ENCODE measurements at regions not wholly inside any gene's neighbourhood (a gene's known extent, or its start where the extent isn't known, plus 50 kb on each side); places are given as distances from the start of the nearest gene placed in this dataset.

- BruUV-seq (replicated peaks): no TSS peak
- Histone ChIP-seq H3K79me2 (ENCODE audit: control insufficient read depth, insufficient read depth, low read length) (no peaks in the 10 kb centered on the region), H3K9ac (ENCODE audit: insufficient read depth in 1 of 2, low read depth in 2 of 2, low read length in 2 of 2) (no peak overlapping the region), H3K36me3 (ENCODE audit: control insufficient read depth, insufficient read depth, low read length) (no peaks in the 10 kb centered on the region), H4K20me1 (replicated peaks; ENCODE audit: control insufficient read depth, insufficient read depth, low read length) (no peaks in the 10 kb centered on the region), H3K27ac (ENCODE audit: extremely low read depth, low read depth, low read length) (no peak overlapping the region), H3K4me2 (ENCODE audit: insufficient read depth, low read length) (no peak overlapping the region), H3K9me1 (ENCODE audit: control insufficient read depth, insufficient read depth, low read length) (no peaks in the 10 kb centered on the region), H2AFZ (ENCODE audit: low read depth, low read length) (no peak overlapping the region), H3K4me3 (no peak overlapping the region), H3K27me3 (ENCODE audit: control insufficient read depth in 2 of 2, insufficient read depth in 2 of 2, low read length in 2 of 2) (no peaks in the 10 kb centered on the region; a peak in 1 of 5 replicates), H3K9me3 (replicated peaks; ENCODE audit: control insufficient read depth, insufficient read depth, low read depth, low read length) (no peaks in the 10 kb centered on the region), H3K4me1 (replicated peaks in 1 of 2; ENCODE audit: control insufficient read depth in 2 of 2, insufficient read depth in 2 of 2, low read length in 2 of 2) (no peaks in the 10 kb centered on the region)
- ATAC-seq (no peak), DNase-seq (ENCODE audit: extremely low read depth in 1 of 4, low spot score in 3 of 4) (no peak), FAIRE-seq (no peak)
- CTCF ChIA-PET (ENCODE audit: low intra/inter-chr PET ratio): no interaction called here
- 2% methylated on average over 3 of the region's 3 CpGs for WGBS (ENCODE audit: insufficient coverage, low coverage, missing lambda C conversion rate)
- POLR2A ChIA-PET: no interaction called here
- intact Hi-C loops (cut with micrococcal nuclease) (no loop called here), in situ Hi-C loops (cut with MboI) (loop anchor here (10.0 kb wide), 1 partner anchor 262 kb away; no protein-coding TSS in a partner anchor)
- TF ChIP-seq ATF1 (CRISPR knock-in tag; IDR thresholded peaks at IDR 0.05) (no peak), ATF1 (tag; IDR thresholded peaks at IDR 0.05) (no peak), RNF2 (IDR thresholded peaks at IDR 0.05) (no peak), NCOA6 (IDR thresholded peaks at IDR 0.05) (no peak), ZNF444 (CRISPR knock-in tag; IDR thresholded peaks at IDR 0.05) (no peak), ZNF57 (CRISPR knock-in tag; IDR thresholded peaks at IDR 0.05) (no peak), MYBL2 (IDR thresholded peaks at IDR 0.05; ENCODE audit: low read depth) (no peak), MYBL2 (CRISPR knock-in tag; IDR thresholded peaks at IDR 0.05; ENCODE audit: borderline replicate concordance) (no peak), ZBTB2 (IDR thresholded peaks at IDR 0.05) (no peak), ZNF449 (CRISPR knock-in tag; IDR thresholded peaks at IDR 0.05) (no peak), ZNF778 (CRISPR knock-in tag; IDR thresholded peaks at IDR 0.05) (no peak), POLR3A (IDR thresholded peaks at IDR 0.05; ENCODE audit: borderline replicate concordance, extremely low read depth, insufficient read depth, insufficient read length) (no peak), HMGN3 (IDR thresholded peaks at IDR 0.05; ENCODE audit: borderline replicate concordance, extremely low read depth, insufficient read length, low read depth, low read length) (no peak), FOXM1 (IDR thresholded peaks at IDR 0.05; ENCODE audit: low read depth) (no peak), FOXM1 (CRISPR knock-in tag; IDR thresholded peaks at IDR 0.05; ENCODE audit: low read depth) (no peak), CGGBP1 (CRISPR knock-in tag; IDR thresholded peaks at IDR 0.05) (no peak), FOXA3 (CRISPR knock-in tag; conservative IDR thresholded peaks at IDR 0.05 in 1 of 2, IDR thresholded peaks at IDR 0.05 in 1 of 2) (no peak), KAT7 (CRISPR knock-in tag; IDR thresholded peaks at IDR 0.05; ENCODE audit: borderline replicate concordance) (no peak), MTA2 (IDR thresholded peaks at IDR 0.05; ENCODE audit: low read depth) (no peak), ZNF316 (IDR thresholded peaks at IDR 0.05) (no peak), STAT5A (IDR thresholded peaks at IDR 0.05; ENCODE audit: borderline replicate concordance, low read length) (no peak), MEF2A (IDR thresholded peaks at IDR 0.05; ENCODE audit: control insufficient read depth, low read depth, low read length) (no peak)
These were observed 96.4 kb upstream of the IL12B start for GRCh38 chr5:159426694-159427093.
